ENCODE measurements at regions not wholly inside any gene's neighbourhood (a gene's known extent, or its start where the extent isn't known, plus 50 kb on each side); places are given as distances from the start of the nearest gene placed in this dataset.

DNA sequence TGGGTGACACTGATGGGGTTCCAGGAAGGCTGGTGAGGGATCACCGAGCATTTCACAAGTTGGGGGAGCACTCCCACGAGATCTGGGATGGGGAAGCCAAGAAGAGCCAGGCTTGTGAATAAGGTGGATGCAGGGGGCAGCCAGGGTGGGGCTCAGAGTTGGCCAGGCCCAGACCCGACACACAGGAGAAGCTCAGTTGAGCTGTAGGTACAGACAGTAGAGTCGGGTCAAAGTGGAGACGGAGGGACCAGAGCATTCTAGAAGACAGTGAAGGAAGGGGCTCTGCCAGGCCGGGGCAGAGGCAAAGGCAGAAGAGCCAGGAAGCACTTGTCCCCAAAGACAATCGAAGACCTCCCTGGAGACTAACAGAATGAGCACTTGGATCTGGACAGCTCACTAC, 70.9 kb upstream of the BCL11B start:
- Histone ChIP-seq H3K4me1 (no peaks in the 10 kb centered on the region), H3K27ac (no peak overlapping the region), H3K36me3 (no peaks in the 10 kb centered on the region), H3K27me3 (peaks cover 0 to 10% (median 0%) of the 10 kb centered on the region in 9 donors), H3K9me3 (peaks cover 0 to 6% (median 0%) of the 10 kb centered on the region in 12 donors), H3K4me3 (no peak overlapping the region)
- TF ChIP-seq, protein P1, sequence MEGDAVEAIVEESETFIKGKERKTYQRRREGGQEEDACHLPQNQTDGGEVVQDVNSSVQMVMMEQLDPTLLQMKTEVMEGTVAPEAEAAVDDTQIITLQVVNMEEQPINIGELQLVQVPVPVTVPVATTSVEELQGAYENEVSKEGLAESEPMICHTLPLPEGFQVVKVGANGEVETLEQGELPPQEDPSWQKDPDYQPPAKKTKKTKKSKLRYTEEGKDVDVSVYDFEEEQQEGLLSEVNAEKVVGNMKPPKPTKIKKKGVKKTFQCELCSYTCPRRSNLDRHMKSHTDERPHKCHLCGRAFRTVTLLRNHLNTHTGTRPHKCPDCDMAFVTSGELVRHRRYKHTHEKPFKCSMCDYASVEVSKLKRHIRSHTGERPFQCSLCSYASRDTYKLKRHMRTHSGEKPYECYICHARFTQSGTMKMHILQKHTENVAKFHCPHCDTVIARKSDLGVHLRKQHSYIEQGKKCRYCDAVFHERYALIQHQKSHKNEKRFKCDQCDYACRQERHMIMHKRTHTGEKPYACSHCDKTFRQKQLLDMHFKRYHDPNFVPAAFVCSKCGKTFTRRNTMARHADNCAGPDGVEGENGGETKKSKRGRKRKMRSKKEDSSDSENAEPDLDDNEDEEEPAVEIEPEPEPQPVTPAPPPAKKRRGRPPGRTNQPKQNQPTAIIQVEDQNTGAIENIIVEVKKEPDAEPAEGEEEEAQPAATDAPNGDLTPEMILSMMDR (IDR thresholded peaks at IDR 0.05), result no peak
- no peak for TF ChIP-seq POLR2A (IDR thresholded peaks at IDR 0.05)
- ATAC-seq (no peak), DNase-seq (no peak)
- 80 to 85% (median 85%) methylated on average over 7 of the region's 7 CpGs for WGBS, 4 donors
- intact Hi-C loops (cut with DNase I), result no loop called here

DNA sequence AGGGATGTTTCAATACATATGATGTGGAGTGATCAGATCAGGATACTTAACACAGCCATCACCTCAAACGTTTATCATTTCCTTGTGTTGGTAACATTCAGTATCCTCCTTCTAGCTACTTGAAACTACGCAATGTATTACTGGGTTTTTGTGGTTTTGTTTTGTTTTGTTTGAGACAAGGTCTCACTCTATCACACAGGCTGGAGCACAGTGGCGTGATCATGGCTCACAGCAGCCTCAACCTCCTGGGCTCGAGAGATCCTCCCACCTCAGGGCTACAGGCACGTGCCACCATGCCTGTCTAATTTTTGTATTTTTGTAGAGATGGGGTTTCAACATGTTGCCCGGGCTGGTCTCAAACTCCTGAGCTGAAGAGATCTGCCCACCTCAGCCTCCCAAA, 70.2 kb upstream of the BCL11B start:
- no peak for ATAC-seq
- Histone ChIP-seq H3K36me3 (no peaks in the 10 kb centered on the region), H3K4me3 (no peak overlapping the region), H3K9me3 (peaks cover 0 to 6% (median 0%) of the 10 kb centered on the region in 12 donors), H3K27ac (no peak overlapping the region), H3K4me1 (no peaks in the 10 kb centered on the region), H3K27me3 (peaks cover 0 to 10% (median 0%) of the 10 kb centered on the region in 9 donors)
- 75 to 83% (median 81%) methylated on average over 6 of the region's 6 CpGs for WGBS, 4 donors
- intact Hi-C loops (cut with DNase I), result no loop called here
- TF ChIP-seq, protein P1 (IDR thresholded peaks at IDR 0.05), result no peak
- no peak for TF ChIP-seq POLR2A (IDR thresholded peaks at IDR 0.05)
- no peak for DNase-seq

DNA sequence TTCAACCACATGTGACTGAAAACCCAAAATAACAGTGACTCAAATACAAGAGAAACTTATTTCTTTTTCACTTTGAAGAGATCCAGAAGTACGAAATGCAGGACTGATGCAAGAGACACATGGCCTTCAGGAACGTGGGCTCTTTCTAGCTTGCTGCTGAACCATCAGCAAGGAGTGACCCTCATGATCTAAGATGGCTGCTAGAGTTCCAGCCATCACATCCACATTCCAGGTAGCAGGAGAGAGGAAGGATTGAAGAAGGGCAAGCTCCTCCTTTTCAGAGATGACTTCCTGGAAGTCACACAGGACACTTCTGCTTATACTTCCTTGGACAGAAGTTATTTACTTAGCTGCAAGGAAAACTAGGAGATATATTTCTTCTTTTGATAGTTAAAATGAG, 67.6 kb upstream of the BCL11B start:
- no peaks in the 10 kb centered on the region for H3K4me1 ChIP-seq
- DNase-seq, result no peak
- intact Hi-C loops (cut with DNase I), result no loop called here
- no peaks in the 10 kb centered on the region for H3K36me3 ChIP-seq
- ATAC-seq, result no peak
- peaks cover 0 to 10% (median 0%) of the 10 kb centered on the region in 9 donors for H3K27me3 ChIP-seq
- no peak overlapping the region for H3K4me3 ChIP-seq
- no peak for TF ChIP-seq POLR2A (IDR thresholded peaks at IDR 0.05)
- TF ChIP-seq, protein P1 (IDR thresholded peaks at IDR 0.05), result no peak
- no peak overlapping the region for H3K27ac ChIP-seq
- WGBS, 4 donors, result 74 to 90% (median 80%) methylated on average over 2 of the region's 2 CpGs
- peaks cover 0 to 6% (median 0%) of the 10 kb centered on the region in 12 donors for H3K9me3 ChIP-seq

DNA sequence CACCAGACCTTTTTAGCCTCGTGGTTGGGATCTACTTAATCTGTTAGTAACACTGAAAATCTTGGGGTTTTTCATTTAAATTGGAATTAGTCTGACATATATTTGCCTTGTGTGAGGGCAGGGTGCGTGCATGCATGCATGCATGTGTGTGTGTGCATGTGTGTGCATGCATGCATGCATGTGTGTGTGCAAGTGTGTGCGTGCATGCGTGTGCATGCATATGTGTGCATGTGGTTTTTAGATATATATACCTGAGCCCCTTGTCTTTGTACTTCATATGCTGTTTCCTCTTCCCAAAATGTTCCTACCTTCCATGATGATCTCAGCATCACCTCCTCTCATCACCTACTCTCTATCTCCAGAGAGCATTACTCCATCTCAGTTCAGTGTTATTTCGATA, 66.3 kb upstream of the BCL11B start:
- DNase-seq (no peak), ATAC-seq (no peak)
- Histone ChIP-seq H3K36me3 (no peaks in the 10 kb centered on the region), H3K27me3 (peaks cover 0 to 10% (median 0%) of the 10 kb centered on the region in 9 donors), H3K4me1 (peaks cover 0 to 6% (median 0%) of the 10 kb centered on the region in 12 donors), H3K4me3 (no peak overlapping the region), H3K27ac (no peak overlapping the region), H3K9me3 (peaks cover 0 to 6% (median 0%) of the 10 kb centered on the region in 12 donors)
- WGBS, 4 donors, result 80 to 85% (median 84%) methylated on average over 5 of the region's 5 CpGs
- TF ChIP-seq, protein P1 (IDR thresholded peaks at IDR 0.05), result no peak
- intact Hi-C loops (cut with DNase I), result no loop called here
